ENCODE measurements at regions not wholly inside any gene's neighbourhood (a gene's known extent, or its start where the extent isn't known, plus 50 kb on each side); places are given as distances from the start of the nearest gene placed in this dataset.

GRCh38 chr1:5750186-5751162, 241.8 kb downstream of the NPHP4 start:
- no peak for TF ChIP-seq CTCF (IDR thresholded peaks at IDR 0.05)
- ATAC-seq (ENCODE audit: low FRiP score) = no peak
- DNase-seq (ENCODE audit: low spot score) = no peak

- DNase-seq (ENCODE audit: low spot score) = no peak
- ATAC-seq (ENCODE audit: low FRiP score) = no peak
- TF ChIP-seq CTCF (IDR thresholded peaks at IDR 0.05) = no peak
These were observed 243.7 kb downstream of the NPHP4 start for GRCh38 chr1:5748286-5749225.

- no peak for TF ChIP-seq CTCF (IDR thresholded peaks at IDR 0.05)
- DNase-seq (ENCODE audit: low spot score) = no peak
- ATAC-seq (ENCODE audit: low FRiP score) = no peak
These were observed 244.6 kb downstream of the NPHP4 start for GRCh38 chr1:5747426-5748285.

GRCh38 chr1:5746611-5747425, 245.4 kb downstream of the NPHP4 start:
- ATAC-seq (ENCODE audit: low FRiP score) (no peak), DNase-seq (ENCODE audit: low spot score) (no peak)
- no peak for TF ChIP-seq CTCF (IDR thresholded peaks at IDR 0.05)

GRCh38 chr1:5745800-5746610, 246.2 kb downstream of the NPHP4 start:
- ATAC-seq (ENCODE audit: low FRiP score) = peak; percentile 55
- DNase-seq (ENCODE audit: low spot score) = no peak
- peak in 1 of 3 donors; percentile 29 for TF ChIP-seq CTCF (IDR thresholded peaks at IDR 0.05)

Measured in omental fat pad (tissue), 3 donors.